Stimulated activated CD8-positive, alpha-beta memory T cell treated with anti-CD3 and anti-CD28 coated beads, Interleukin-4, amount 100 ng/mL, for 48 hours (primary cell): ENCODE measurements at regions not wholly inside any gene's neighbourhood (a gene's known extent, or its start where the extent isn't known, plus 50 kb on each side); places are given as distances from the start of the nearest gene placed in this dataset.

Experiments
- DNase-seq: peaks from one replicate; pipeline ENCODE4 v3.0.0-alpha.2; 2020

- DNase-seq: no peak
Measured at GRCh38 chr3:130263708-130264107, 81.8 kb upstream of the COL6A5 start.

- no peak for DNase-seq
Measured at GRCh38 chr3:130266817-130267216, 78.7 kb upstream of the COL6A5 start.

GRCh38 chr3:130276203-130276803, 69.2 kb upstream of the COL6A5 start:
- DNase-seq: peak; percentile 26

- no peak for DNase-seq
Measured at GRCh38 chr3:130288670-130289069, 56.8 kb upstream of the COL6A5 start.

- DNase-seq: no peak
Measured at GRCh38 chr3:130291148-130291547, 54.3 kb upstream of the COL6A5 start.

GRCh38 chr3:130293247-130293646, 52.2 kb upstream of the COL6A5 start:
- DNase-seq: no peak
